ENCODE measurements at regions not wholly inside any gene's neighbourhood (a gene's known extent, or its start where the extent isn't known, plus 50 kb on each side); places are given as distances from the start of the nearest gene placed in this dataset.

DNA sequence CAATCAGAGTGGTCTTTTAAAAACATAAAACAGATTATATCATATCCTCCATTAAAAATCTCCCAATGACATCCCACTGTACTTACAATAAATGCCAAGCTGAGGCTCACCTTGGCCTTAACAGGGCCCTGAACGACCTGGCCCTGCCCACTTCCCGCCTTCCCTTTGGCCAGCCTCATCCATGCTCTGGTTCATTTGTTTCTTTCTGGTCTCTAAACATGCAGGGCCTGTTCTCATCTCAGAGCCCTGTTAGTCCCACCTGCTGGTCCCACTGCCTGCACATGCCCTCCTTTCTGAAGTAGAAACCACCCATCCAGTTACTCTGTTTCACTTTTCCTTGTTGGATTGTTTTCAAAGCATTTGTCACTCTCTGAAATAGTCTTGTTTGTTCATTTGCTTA, 227.4 kb downstream of the INSC start:
- TF ChIP-seq GATA2 (IDR thresholded peaks at IDR 0.05; ENCODE audit: low read depth, low read length): no peak
- TF ChIP-seq GATA3 (IDR thresholded peaks at IDR 0.05; ENCODE audit: low read depth, low read length): no peak

All from SH-SY5Y (cell line).